WTC11 (cell line): ENCODE measurements at regions not wholly inside any gene's neighbourhood (a gene's known extent, or its start where the extent isn't known, plus 50 kb on each side); places are given as distances from the start of the nearest gene placed in this dataset.

Source experiments
- ATF1 ChIP-seq: sonication (generic); formaldehyde crosslinking; IDR thresholded peaks from 2 replicates; pipeline ENCODE4 v1.8.1; 2023; ENCODE audit warnings: mild to moderate bottlenecking, moderate library complexity, missing genetic modification reagents
- CTCF ChIP-seq: fragments of 200-600 bp; IDR thresholded peaks from 2 replicates; pipeline ENCODE4 v1.8.0; 2022; ENCODE audit warnings: antibody characterized with exemption
- E2F1 ChIP-seq: sonication (generic); formaldehyde crosslinking; IDR thresholded peaks from 2 replicates; pipeline ENCODE4 v1.8.0; 2022; ENCODE audit warnings: mild to moderate bottlenecking, missing genetic modification reagents
- ELF4 ChIP-seq: sonication (generic); formaldehyde crosslinking; IDR thresholded peaks from 2 replicates; pipeline ENCODE4 v1.8.1; 2022; ENCODE audit warnings: low read depth, mild to moderate bottlenecking, moderate library complexity, missing genetic modification reagents
- NFYB ChIP-seq: sonication (generic); formaldehyde crosslinking; conservative IDR thresholded peaks from 2 replicates; pipeline ENCODE4 v1.8.0; 2022; ENCODE audit warnings: low read depth, missing genetic modification reagents
- SMAD3 ChIP-seq: sonication (generic); formaldehyde crosslinking; IDR thresholded peaks from 2 replicates; pipeline ENCODE4 v1.8.0; 2022; ENCODE audit warnings: missing genetic modification reagents, mild to moderate bottlenecking, borderline replicate concordance
- TCF7 ChIP-seq: sonication (generic); formaldehyde crosslinking; IDR thresholded peaks from 2 replicates; pipeline ENCODE4 v1.8.0; 2022; ENCODE audit warnings: mild to moderate bottlenecking, low read depth, missing genetic modification reagents, moderate library complexity
- USF1 ChIP-seq: sonication (generic); formaldehyde crosslinking; IDR thresholded peaks from 2 replicates; pipeline ENCODE4 v1.8.0; 2022; ENCODE audit warnings: mild to moderate bottlenecking, missing genetic modification reagents
- ZBTB21 ChIP-seq: sonication (generic); formaldehyde crosslinking; IDR thresholded peaks from 2 replicates; pipeline ENCODE4 v1.8.1; 2023; ENCODE audit warnings: mild to moderate bottlenecking, missing genetic modification reagents, borderline replicate concordance
- TF ChIP-seq, protein P1 (sequence below): sonication (generic); formaldehyde crosslinking; IDR thresholded peaks from 2 replicates; pipeline ENCODE4 v1.8.0; 2023; ENCODE audit warnings: mild to moderate bottlenecking, missing genetic modification reagents
- TF ChIP-seq, protein P2 (sequence below): sonication (generic); formaldehyde crosslinking; IDR thresholded peaks from 2 replicates; pipeline ENCODE4 v1.8.1; 2023; ENCODE audit warnings: mild to moderate bottlenecking, missing genetic modification reagents, moderate library complexity

- no peak for TF ChIP-seq ZBTB21 (CRISPR knock-in tag)
- TF ChIP-seq CTCF = no peak
- no peak for TF ChIP-seq NFYB (CRISPR knock-in tag)
- TF ChIP-seq ATF1 (CRISPR knock-in tag) = no peak
- TF ChIP-seq ELF4 (CRISPR knock-in tag) = no peak
- TF ChIP-seq E2F1 (CRISPR knock-in tag) = no peak
- TF ChIP-seq, protein P1, sequence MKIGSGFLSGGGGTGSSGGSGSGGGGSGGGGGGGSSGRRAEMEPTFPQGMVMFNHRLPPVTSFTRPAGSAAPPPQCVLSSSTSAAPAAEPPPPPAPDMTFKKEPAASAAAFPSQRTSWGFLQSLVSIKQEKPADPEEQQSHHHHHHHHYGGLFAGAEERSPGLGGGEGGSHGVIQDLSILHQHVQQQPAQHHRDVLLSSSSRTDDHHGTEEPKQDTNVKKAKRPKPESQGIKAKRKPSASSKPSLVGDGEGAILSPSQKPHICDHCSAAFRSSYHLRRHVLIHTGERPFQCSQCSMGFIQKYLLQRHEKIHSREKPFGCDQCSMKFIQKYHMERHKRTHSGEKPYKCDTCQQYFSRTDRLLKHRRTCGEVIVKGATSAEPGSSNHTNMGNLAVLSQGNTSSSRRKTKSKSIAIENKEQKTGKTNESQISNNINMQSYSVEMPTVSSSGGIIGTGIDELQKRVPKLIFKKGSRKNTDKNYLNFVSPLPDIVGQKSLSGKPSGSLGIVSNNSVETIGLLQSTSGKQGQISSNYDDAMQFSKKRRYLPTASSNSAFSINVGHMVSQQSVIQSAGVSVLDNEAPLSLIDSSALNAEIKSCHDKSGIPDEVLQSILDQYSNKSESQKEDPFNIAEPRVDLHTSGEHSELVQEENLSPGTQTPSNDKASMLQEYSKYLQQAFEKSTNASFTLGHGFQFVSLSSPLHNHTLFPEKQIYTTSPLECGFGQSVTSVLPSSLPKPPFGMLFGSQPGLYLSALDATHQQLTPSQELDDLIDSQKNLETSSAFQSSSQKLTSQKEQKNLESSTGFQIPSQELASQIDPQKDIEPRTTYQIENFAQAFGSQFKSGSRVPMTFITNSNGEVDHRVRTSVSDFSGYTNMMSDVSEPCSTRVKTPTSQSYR (CRISPR knock-in tag) = no peak
- TF ChIP-seq TCF7 (CRISPR knock-in tag) = no peak
- TF ChIP-seq USF1 (CRISPR knock-in tag) = no peak
- TF ChIP-seq, protein P2, sequence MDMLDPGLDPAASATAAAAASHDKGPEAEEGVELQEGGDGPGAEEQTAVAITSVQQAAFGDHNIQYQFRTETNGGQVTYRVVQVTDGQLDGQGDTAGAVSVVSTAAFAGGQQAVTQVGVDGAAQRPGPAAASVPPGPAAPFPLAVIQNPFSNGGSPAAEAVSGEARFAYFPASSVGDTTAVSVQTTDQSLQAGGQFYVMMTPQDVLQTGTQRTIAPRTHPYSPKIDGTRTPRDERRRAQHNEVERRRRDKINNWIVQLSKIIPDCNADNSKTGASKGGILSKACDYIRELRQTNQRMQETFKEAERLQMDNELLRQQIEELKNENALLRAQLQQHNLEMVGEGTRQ (CRISPR knock-in tag) = no peak
- no peak for TF ChIP-seq SMAD3 (CRISPR knock-in tag)
These were observed 390.6 kb upstream of the CYRIA start for GRCh38 chr2:17056236-17056635.
